KMS-11 (cell line): ENCODE measurements at regions not wholly inside any gene's neighbourhood (a gene's known extent, or its start where the extent isn't known, plus 50 kb on each side); places are given as distances from the start of the nearest gene placed in this dataset.

Experiments
- H2AFZ ChIP-seq: fragments of 200-600 bp; sonication (generic); 2 replicates; pipeline ENCODE4 v1.6.1; 2016; ENCODE audit warnings: antibody characterized with exemption, mixed run types, low read depth
- H3K27ac ChIP-seq: fragments of 200-600 bp; sonication (generic); 2 replicates; pipeline ENCODE4 v1.6.1; 2016; ENCODE audit warnings: mild to moderate bottlenecking, mixed run types
- H3K27me3 ChIP-seq: fragments of 200-600 bp; sonication (generic); 2 replicates; pipeline ENCODE4 v1.6.1; 2017; ENCODE audit warnings: mild to moderate bottlenecking, low read depth, mixed run types, moderate library complexity; ENCODE audit not compliant: insufficient read depth
- H3K36me3 ChIP-seq: fragments of 200-600 bp; sonication (generic); 2 replicates; pipeline ENCODE4 v1.6.1; 2017; ENCODE audit warnings: mild to moderate bottlenecking, mixed run types; ENCODE audit not compliant: insufficient read depth
- H3K4me1 ChIP-seq: fragments of 200-600 bp; sonication (generic); 2 replicates; pipeline ENCODE4 v1.6.1; 2016; ENCODE audit warnings: mild to moderate bottlenecking, low read depth, mixed run types; ENCODE audit not compliant: poor library complexity, severe bottlenecking
- H3K4me2 ChIP-seq: fragments of 200-600 bp; sonication (generic); 2 replicates; pipeline ENCODE4 v1.7.0; 2016; ENCODE audit warnings: mild to moderate bottlenecking, mixed run types
- H3K4me3 ChIP-seq: fragments of 200-600 bp; sonication (generic); IDR thresholded peaks from 2 replicates; pipeline ENCODE4 v1.6.1; 2017; ENCODE audit warnings: low read depth, low read length, mixed read lengths; ENCODE audit not compliant: insufficient read depth
- H3K79me2 ChIP-seq: fragments of 200-600 bp; sonication (generic); 2 replicates; pipeline ENCODE4 v1.6.1; 2016; ENCODE audit warnings: low read depth, mixed run types; ENCODE audit not compliant: insufficient read depth
- H3K9ac ChIP-seq: fragments of 200-600 bp; sonication (generic); 2 replicates; pipeline ENCODE4 v1.6.1; 2016; ENCODE audit warnings: mild to moderate bottlenecking, mixed run types
- H4K20me1 ChIP-seq: fragments of 200-600 bp; sonication (generic); 2 replicates; pipeline ENCODE4 v1.6.1; 2016; ENCODE audit warnings: mild to moderate bottlenecking, mixed run types; ENCODE audit not compliant: insufficient read depth
- TF ChIP-seq, protein P1 (sequence below): fragments of 200-600 bp; sonication (generic); conservative IDR thresholded peaks from 2 replicates; pipeline ENCODE4 v1.6.1; 2017; ENCODE audit warnings: low read depth, mild to moderate bottlenecking, antibody characterized with exemption, low read length, moderate library complexity, mixed read lengths

DNA sequence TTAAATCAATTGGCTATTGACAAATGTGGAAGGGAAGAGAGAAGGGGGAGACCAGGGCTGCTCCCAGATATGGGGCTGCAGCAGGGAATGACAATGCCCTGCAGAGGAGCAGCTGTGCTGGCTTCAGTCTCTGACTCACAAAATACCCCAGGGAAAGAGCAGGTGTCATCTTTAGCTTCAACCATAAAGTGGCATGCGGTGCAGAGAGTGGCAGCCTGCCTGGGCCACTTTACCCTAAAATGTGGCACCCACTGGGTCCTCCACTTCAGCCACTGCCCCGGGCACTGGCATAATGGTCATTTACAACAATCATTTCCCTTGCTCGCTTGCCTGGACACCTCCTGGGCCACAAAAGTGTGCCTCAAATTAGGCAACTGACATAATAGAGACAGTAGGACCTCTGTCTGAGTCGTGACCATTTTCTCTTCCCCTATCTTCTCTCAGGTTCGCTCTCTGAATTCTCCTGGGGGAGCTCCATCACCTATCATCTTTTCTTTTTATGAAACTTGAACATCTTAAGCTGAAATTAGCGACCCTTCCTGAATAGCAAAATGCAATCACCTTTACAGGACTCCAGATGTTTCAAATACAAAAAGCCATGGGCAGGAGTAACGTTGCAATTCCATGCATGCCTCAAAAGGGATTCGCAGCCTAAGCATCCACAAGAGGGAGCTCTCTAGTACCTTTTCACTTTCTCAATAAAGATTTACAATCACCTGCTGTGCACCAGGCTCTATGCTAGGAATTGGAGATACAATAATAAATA, 179.9 kb upstream of the ATF7IP start:
- Histone ChIP-seq H2AFZ (no peak overlapping the region), H3K4me2 (no peak overlapping the region), H3K4me3 (no peak overlapping the region), H3K9ac (no peak overlapping the region), H3K4me1 (no peaks in the 10 kb centered on the region), H3K36me3 (no peaks in the 10 kb centered on the region), H3K79me2 (no peaks in the 10 kb centered on the region), H3K27ac (no peak overlapping the region), H4K20me1 (no peaks in the 10 kb centered on the region), H3K27me3 (no peaks in the 10 kb centered on the region)
- TF ChIP-seq, protein P1, sequence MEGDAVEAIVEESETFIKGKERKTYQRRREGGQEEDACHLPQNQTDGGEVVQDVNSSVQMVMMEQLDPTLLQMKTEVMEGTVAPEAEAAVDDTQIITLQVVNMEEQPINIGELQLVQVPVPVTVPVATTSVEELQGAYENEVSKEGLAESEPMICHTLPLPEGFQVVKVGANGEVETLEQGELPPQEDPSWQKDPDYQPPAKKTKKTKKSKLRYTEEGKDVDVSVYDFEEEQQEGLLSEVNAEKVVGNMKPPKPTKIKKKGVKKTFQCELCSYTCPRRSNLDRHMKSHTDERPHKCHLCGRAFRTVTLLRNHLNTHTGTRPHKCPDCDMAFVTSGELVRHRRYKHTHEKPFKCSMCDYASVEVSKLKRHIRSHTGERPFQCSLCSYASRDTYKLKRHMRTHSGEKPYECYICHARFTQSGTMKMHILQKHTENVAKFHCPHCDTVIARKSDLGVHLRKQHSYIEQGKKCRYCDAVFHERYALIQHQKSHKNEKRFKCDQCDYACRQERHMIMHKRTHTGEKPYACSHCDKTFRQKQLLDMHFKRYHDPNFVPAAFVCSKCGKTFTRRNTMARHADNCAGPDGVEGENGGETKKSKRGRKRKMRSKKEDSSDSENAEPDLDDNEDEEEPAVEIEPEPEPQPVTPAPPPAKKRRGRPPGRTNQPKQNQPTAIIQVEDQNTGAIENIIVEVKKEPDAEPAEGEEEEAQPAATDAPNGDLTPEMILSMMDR = peak; percentile 67

DNA sequence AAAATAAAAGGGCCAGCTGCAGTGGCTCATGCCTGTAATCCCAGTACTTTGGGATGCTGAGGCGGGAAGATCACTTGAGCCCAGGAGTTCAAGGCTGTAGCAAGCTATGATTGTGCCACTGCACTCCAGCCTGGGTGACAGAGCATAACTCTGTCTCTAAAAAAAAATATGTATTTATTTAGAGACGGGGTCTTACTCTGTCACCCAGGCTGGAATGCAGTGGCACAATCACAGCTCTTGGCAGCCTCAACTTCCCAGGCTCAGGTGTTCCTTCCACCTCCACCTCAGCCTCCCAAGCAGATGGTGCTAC, 179.3 kb upstream of the ATF7IP start:
- TF ChIP-seq, protein P1 = no peak

DNA sequence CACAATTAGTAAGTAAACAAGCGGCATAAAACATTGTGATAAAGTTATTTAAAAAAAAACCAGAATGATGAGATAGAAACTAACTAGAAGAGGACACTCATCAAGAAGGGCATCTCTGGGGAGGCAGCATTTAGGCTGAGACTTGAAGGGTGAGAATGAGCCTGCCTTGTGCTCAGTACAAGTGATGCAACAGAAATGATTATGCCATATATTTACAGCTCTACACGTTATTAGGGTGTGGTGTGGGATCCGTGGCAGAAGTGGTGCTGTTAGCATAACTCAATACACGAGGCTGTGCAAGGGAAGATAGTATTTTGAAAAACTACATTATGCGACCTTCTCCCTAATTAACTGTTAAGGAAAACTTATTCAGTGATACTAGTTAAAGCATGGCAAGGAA, 178.5 kb upstream of the ATF7IP start:
- Histone ChIP-seq H3K4me2 (no peak overlapping the region), H3K4me3 (no peak overlapping the region), H3K27me3 (no peaks in the 10 kb centered on the region), H3K4me1 (no peaks in the 10 kb centered on the region), H3K9ac (no peak overlapping the region), H2AFZ (no peak overlapping the region), H4K20me1 (no peaks in the 10 kb centered on the region), H3K27ac (no peak overlapping the region), H3K36me3 (no peaks in the 10 kb centered on the region), H3K79me2 (no peaks in the 10 kb centered on the region)
- TF ChIP-seq, protein P1 = no peak

More for the DNA sequence above, 179.3 kb upstream of the ATF7IP start:
- H3K36me3 ChIP-seq = no peaks in the 10 kb centered on the region
- no peak overlapping the region for H3K4me3 ChIP-seq
- no peaks in the 10 kb centered on the region for H3K4me1 ChIP-seq
- no peak overlapping the region for H3K27ac ChIP-seq
- no peaks in the 10 kb centered on the region for H3K27me3 ChIP-seq
- no peak overlapping the region for H3K4me2 ChIP-seq
- H3K9ac ChIP-seq = no peak overlapping the region
- H2AFZ ChIP-seq = no peak overlapping the region
- no peaks in the 10 kb centered on the region for H4K20me1 ChIP-seq
- no peaks in the 10 kb centered on the region for H3K79me2 ChIP-seq

DNA sequence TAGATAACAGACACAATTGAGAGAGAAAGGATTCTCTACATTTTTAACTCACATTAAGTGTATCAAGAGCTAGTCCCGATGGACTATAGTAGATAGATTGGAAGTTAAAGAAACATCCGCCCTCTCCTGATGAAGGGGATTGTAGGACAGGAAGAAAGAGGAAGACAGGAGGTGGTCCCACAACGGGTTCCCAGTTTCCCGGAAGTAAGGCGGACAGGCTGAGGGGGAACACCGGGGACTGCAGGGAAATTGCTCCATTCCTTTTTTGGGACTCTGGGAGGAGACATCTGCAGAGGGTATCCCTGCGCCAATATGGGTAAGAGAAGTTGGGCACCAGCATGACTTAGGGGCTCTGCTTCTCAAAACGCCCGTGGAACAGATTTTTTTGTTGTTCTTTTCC, 177.5 kb upstream of the ATF7IP start:
- H4K20me1 ChIP-seq = no peaks in the 10 kb centered on the region
- TF ChIP-seq, protein P1 = no peak
- no peak overlapping the region for H3K4me3 ChIP-seq
- no peak overlapping the region for H3K4me2 ChIP-seq
- no peaks in the 10 kb centered on the region for H3K36me3 ChIP-seq
- no peaks in the 10 kb centered on the region for H3K79me2 ChIP-seq
- H2AFZ ChIP-seq = no peak overlapping the region
- H3K27ac ChIP-seq = no peak overlapping the region
- H3K27me3 ChIP-seq = no peaks in the 10 kb centered on the region
- H3K9ac ChIP-seq = no peak overlapping the region
- H3K4me1 ChIP-seq = no peaks in the 10 kb centered on the region
